WTC11 (cell line): ENCODE measurements at regions not wholly inside any gene's neighbourhood (a gene's known extent, or its start where the extent isn't known, plus 50 kb on each side); places are given as distances from the start of the nearest gene placed in this dataset.

Experiments used
- ATAC-seq: fragments of 200-7000 bp; cut with Tn5 transposase; 2 replicates; pipeline ENCODE4 v1.10.0; 2021; ENCODE audit warnings: mild to moderate bottlenecking, moderate library complexity
- CTCF ChIA-PET: fragments of 300-600 bp; sonication (Branson Sonifier 250); formaldehyde crosslinking; loops from one replicate; lab custom pipeline; 2021; ENCODE audit warnings: antibody characterized with exemption; lab: Charles Lee
- POLR2A ChIA-PET: fragments of 350-600 bp; sonication (Branson Sonifier 250); formaldehyde crosslinking; loops from one replicate; lab custom pipeline; 2021; ENCODE audit warnings: antibody characterized with exemption; lab: Charles Lee
- DNase-seq: peaks from one replicate; pipeline ENCODE4 v3.0.0; 2021; ENCODE audit warnings: low spot score
- H3K27ac Mint-ChIP-seq: 2 replicates; pipeline ENCODE4 v1.8.0; 2021; ENCODE audit warnings: mixed read lengths
- H3K27me3 Mint-ChIP-seq: 2 replicates; pipeline ENCODE4 v1.8.0; 2021; ENCODE audit warnings: low read depth, mild to moderate bottlenecking, moderate library complexity, mixed read lengths
- H3K36me3 Mint-ChIP-seq: 2 replicates; pipeline ENCODE4 v1.8.0; 2021; ENCODE audit warnings: mixed read lengths
- H3K4me1 Mint-ChIP-seq: 2 replicates; pipeline ENCODE4 v1.8.0; 2022; ENCODE audit warnings: mixed read lengths
- H3K4me3 Mint-ChIP-seq: 2 replicates; pipeline ENCODE4 v1.8.0; 2021; ENCODE audit warnings: mild to moderate bottlenecking, moderate library complexity, mixed read lengths
- H3K9me3 Mint-ChIP-seq: 2 replicates; pipeline ENCODE4 v1.8.0; 2021; ENCODE audit warnings: mixed read lengths
- FOXK1 ChIP-seq: sonication (generic); formaldehyde crosslinking; IDR thresholded peaks from 2 replicates; pipeline ENCODE4 v1.8.0; 2022; ENCODE audit warnings: mild to moderate bottlenecking, moderate library complexity, missing genetic modification reagents
- FOXP1 ChIP-seq: sonication (generic); formaldehyde crosslinking; IDR thresholded peaks from 2 replicates; pipeline ENCODE4 v1.8.0; 2022; ENCODE audit warnings: missing genetic modification reagents, mild to moderate bottlenecking, moderate library complexity, borderline replicate concordance
- JAZF1 ChIP-seq: fragments of 250-450 bp; sonication (Bioruptor Pico); IDR thresholded peaks from 2 replicates; pipeline ENCODE4 v1.9.0; 2021; ENCODE audit warnings: moderate library complexity, mild to moderate bottlenecking, inconsistent platforms
- MLX ChIP-seq: sonication (generic); formaldehyde crosslinking; IDR thresholded peaks from 2 replicates; pipeline ENCODE4 v1.8.1; 2023; ENCODE audit warnings: mild to moderate bottlenecking, missing genetic modification reagents, moderate library complexity
- OVOL2 ChIP-seq: fragments of 250-450 bp; sonication (Bioruptor Pico); IDR thresholded peaks from 2 replicates; pipeline ENCODE4 v1.9.0; 2021; ENCODE audit warnings: mild to moderate bottlenecking, borderline replicate concordance
- PREB ChIP-seq: sonication (generic); formaldehyde crosslinking; IDR thresholded peaks from 2 replicates; pipeline ENCODE4 v1.8.1; 2022; ENCODE audit warnings: mild to moderate bottlenecking, missing genetic modification reagents, moderate library complexity, borderline replicate concordance
- SMAD4 ChIP-seq: sonication (generic); formaldehyde crosslinking; IDR thresholded peaks from 2 replicates; pipeline ENCODE4 v1.8.0; 2022; ENCODE audit warnings: mild to moderate bottlenecking, missing genetic modification reagents
- TCF7 ChIP-seq: sonication (generic); formaldehyde crosslinking; IDR thresholded peaks from 2 replicates; pipeline ENCODE4 v1.8.0; 2022; ENCODE audit warnings: mild to moderate bottlenecking, low read depth, missing genetic modification reagents, moderate library complexity
- TEAD1 ChIP-seq: sonication (generic); formaldehyde crosslinking; IDR thresholded peaks from 2 replicates; pipeline ENCODE4 v1.8.0; 2022; ENCODE audit warnings: mild to moderate bottlenecking, missing genetic modification reagents
- TEAD4 ChIP-seq: sonication (generic); formaldehyde crosslinking; IDR thresholded peaks from 2 replicates; pipeline ENCODE4 v1.8.0; 2022; ENCODE audit warnings: mild to moderate bottlenecking, missing genetic modification reagents
- ZBTB21 ChIP-seq: sonication (generic); formaldehyde crosslinking; IDR thresholded peaks from 2 replicates; pipeline ENCODE4 v1.8.1; 2023; ENCODE audit warnings: mild to moderate bottlenecking, missing genetic modification reagents, borderline replicate concordance
- ZNF396 ChIP-seq: fragments of 250-450 bp; sonication (Bioruptor Pico); IDR thresholded peaks from 2 replicates; pipeline ENCODE4 v1.8.0; 2021; ENCODE audit warnings: mild to moderate bottlenecking, moderate library complexity, borderline replicate concordance
- ZNF416 ChIP-seq: fragments of 250-450 bp; sonication (Bioruptor Pico); IDR thresholded peaks from 2 replicates; pipeline ENCODE4 v1.9.0; 2021; ENCODE audit warnings: mild to moderate bottlenecking, inconsistent platforms
- TF ChIP-seq, protein P1 (sequence below): sonication (generic); formaldehyde crosslinking; conservative IDR thresholded peaks from 2 replicates; pipeline ENCODE4 v1.8.1; 2023; ENCODE audit warnings: mild to moderate bottlenecking, low read depth, missing genetic modification reagents, moderate library complexity
- TF ChIP-seq, protein P2 (sequence below): sonication (generic); formaldehyde crosslinking; IDR thresholded peaks from 2 replicates; pipeline ENCODE4 v1.8.1; 2022; ENCODE audit warnings: low read depth, missing genetic modification reagents, borderline replicate concordance
- TF ChIP-seq, protein P3 (sequence below): sonication (generic); formaldehyde crosslinking; IDR thresholded peaks from 2 replicates; pipeline ENCODE4 v1.8.0; 2023; ENCODE audit warnings: missing genetic modification reagents, mild to moderate bottlenecking, borderline replicate concordance
- TF ChIP-seq, protein P4 (sequence below): fragments of 250-450 bp; sonication (Bioruptor Pico); IDR thresholded peaks from 2 replicates; pipeline ENCODE4 v1.8.0; 2021; ENCODE audit warnings: mild to moderate bottlenecking
- TF ChIP-seq, protein P5 (sequence below): sonication (generic); formaldehyde crosslinking; IDR thresholded peaks from 2 replicates; pipeline ENCODE4 v1.8.0; 2023; ENCODE audit warnings: mild to moderate bottlenecking, missing genetic modification reagents

DNA sequence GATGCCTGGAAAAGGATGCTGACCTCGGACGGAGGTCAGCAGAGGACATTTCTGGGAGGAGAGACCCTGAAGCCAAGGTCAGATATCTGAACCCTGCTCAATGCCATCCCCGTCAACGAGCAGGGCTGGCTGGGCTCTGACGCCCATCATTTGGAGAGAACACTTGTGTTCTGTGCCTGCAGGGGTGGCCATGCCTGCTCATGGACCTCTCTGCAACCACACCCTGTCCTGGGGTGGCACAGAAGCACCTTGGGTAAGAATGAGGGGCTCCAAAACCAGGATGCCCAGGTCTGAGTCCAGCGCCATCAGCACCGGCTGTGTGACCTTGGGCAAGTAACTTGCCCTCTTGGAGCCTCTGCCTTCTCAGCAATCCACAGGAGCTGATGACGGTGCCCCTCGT lies 293.7 kb upstream of the FOXF1 start:
- Mint-ChIP-seq H3K27me3 (no peaks in the 10 kb centered on the region; the same call in 1 of the 2 replicates), H3K27ac (no peak overlapping the region), H3K36me3 (no peaks in the 10 kb centered on the region), H3K4me1 (no peaks in the 10 kb centered on the region), H3K4me3 (no peak overlapping the region), H3K9me3 (peaks cover 16% of the 10 kb centered on the region)
- ChIA-PET CTCF (no interaction called here), POLR2A (no interaction called here)
- ATAC-seq, result no peak
- no peak for DNase-seq
- TF ChIP-seq TCF7 (CRISPR knock-in tag), result no peak
- no peak for TF ChIP-seq OVOL2 (CRISPR knock-in tag)
- TF ChIP-seq TEAD4 (CRISPR knock-in tag), result no peak
- TF ChIP-seq, protein P1, sequence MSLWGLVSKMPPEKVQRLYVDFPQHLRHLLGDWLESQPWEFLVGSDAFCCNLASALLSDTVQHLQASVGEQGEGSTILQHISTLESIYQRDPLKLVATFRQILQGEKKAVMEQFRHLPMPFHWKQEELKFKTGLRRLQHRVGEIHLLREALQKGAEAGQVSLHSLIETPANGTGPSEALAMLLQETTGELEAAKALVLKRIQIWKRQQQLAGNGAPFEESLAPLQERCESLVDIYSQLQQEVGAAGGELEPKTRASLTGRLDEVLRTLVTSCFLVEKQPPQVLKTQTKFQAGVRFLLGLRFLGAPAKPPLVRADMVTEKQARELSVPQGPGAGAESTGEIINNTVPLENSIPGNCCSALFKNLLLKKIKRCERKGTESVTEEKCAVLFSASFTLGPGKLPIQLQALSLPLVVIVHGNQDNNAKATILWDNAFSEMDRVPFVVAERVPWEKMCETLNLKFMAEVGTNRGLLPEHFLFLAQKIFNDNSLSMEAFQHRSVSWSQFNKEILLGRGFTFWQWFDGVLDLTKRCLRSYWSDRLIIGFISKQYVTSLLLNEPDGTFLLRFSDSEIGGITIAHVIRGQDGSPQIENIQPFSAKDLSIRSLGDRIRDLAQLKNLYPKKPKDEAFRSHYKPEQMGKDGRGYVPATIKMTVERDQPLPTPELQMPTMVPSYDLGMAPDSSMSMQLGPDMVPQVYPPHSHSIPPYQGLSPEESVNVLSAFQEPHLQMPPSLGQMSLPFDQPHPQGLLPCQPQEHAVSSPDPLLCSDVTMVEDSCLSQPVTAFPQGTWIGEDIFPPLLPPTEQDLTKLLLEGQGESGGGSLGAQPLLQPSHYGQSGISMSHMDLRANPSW, result no peak
- TF ChIP-seq TEAD1 (CRISPR knock-in tag), result no peak
- TF ChIP-seq, protein P2, sequence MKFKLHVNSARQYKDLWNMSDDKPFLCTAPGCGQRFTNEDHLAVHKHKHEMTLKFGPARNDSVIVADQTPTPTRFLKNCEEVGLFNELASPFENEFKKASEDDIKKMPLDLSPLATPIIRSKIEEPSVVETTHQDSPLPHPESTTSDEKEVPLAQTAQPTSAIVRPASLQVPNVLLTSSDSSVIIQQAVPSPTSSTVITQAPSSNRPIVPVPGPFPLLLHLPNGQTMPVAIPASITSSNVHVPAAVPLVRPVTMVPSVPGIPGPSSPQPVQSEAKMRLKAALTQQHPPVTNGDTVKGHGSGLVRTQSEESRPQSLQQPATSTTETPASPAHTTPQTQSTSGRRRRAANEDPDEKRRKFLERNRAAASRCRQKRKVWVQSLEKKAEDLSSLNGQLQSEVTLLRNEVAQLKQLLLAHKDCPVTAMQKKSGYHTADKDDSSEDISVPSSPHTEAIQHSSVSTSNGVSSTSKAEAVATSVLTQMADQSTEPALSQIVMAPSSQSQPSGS (CRISPR knock-in tag), result no peak
- TF ChIP-seq FOXP1 (CRISPR knock-in tag), result no peak
- no peak for TF ChIP-seq PREB (CRISPR knock-in tag)
- no peak for TF ChIP-seq SMAD4
- TF ChIP-seq ZNF416, result no peak
- TF ChIP-seq, protein P3, sequence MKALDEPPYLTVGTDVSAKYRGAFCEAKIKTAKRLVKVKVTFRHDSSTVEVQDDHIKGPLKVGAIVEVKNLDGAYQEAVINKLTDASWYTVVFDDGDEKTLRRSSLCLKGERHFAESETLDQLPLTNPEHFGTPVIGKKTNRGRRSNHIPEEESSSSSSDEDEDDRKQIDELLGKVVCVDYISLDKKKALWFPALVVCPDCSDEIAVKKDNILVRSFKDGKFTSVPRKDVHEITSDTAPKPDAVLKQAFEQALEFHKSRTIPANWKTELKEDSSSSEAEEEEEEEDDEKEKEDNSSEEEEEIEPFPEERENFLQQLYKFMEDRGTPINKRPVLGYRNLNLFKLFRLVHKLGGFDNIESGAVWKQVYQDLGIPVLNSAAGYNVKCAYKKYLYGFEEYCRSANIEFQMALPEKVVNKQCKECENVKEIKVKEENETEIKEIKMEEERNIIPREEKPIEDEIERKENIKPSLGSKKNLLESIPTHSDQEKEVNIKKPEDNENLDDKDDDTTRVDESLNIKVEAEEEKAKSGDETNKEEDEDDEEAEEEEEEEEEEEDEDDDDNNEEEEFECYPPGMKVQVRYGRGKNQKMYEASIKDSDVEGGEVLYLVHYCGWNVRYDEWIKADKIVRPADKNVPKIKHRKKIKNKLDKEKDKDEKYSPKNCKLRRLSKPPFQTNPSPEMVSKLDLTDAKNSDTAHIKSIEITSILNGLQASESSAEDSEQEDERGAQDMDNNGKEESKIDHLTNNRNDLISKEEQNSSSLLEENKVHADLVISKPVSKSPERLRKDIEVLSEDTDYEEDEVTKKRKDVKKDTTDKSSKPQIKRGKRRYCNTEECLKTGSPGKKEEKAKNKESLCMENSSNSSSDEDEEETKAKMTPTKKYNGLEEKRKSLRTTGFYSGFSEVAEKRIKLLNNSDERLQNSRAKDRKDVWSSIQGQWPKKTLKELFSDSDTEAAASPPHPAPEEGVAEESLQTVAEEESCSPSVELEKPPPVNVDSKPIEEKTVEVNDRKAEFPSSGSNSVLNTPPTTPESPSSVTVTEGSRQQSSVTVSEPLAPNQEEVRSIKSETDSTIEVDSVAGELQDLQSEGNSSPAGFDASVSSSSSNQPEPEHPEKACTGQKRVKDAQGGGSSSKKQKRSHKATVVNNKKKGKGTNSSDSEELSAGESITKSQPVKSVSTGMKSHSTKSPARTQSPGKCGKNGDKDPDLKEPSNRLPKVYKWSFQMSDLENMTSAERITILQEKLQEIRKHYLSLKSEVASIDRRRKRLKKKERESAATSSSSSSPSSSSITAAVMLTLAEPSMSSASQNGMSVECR (CRISPR knock-in tag), result no peak
- TF ChIP-seq ZNF396 (CRISPR knock-in tag), result no peak
- TF ChIP-seq JAZF1 (CRISPR knock-in tag), result no peak
- TF ChIP-seq, protein P4, sequence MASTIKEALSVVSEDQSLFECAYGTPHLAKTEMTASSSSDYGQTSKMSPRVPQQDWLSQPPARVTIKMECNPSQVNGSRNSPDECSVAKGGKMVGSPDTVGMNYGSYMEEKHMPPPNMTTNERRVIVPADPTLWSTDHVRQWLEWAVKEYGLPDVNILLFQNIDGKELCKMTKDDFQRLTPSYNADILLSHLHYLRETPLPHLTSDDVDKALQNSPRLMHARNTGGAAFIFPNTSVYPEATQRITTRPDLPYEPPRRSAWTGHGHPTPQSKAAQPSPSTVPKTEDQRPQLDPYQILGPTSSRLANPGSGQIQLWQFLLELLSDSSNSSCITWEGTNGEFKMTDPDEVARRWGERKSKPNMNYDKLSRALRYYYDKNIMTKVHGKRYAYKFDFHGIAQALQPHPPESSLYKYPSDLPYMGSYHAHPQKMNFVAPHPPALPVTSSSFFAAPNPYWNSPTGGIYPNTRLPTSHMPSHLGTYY (CRISPR knock-in tag), result no peak
- TF ChIP-seq ZBTB21 (CRISPR knock-in tag), result no peak
- TF ChIP-seq, protein P5, sequence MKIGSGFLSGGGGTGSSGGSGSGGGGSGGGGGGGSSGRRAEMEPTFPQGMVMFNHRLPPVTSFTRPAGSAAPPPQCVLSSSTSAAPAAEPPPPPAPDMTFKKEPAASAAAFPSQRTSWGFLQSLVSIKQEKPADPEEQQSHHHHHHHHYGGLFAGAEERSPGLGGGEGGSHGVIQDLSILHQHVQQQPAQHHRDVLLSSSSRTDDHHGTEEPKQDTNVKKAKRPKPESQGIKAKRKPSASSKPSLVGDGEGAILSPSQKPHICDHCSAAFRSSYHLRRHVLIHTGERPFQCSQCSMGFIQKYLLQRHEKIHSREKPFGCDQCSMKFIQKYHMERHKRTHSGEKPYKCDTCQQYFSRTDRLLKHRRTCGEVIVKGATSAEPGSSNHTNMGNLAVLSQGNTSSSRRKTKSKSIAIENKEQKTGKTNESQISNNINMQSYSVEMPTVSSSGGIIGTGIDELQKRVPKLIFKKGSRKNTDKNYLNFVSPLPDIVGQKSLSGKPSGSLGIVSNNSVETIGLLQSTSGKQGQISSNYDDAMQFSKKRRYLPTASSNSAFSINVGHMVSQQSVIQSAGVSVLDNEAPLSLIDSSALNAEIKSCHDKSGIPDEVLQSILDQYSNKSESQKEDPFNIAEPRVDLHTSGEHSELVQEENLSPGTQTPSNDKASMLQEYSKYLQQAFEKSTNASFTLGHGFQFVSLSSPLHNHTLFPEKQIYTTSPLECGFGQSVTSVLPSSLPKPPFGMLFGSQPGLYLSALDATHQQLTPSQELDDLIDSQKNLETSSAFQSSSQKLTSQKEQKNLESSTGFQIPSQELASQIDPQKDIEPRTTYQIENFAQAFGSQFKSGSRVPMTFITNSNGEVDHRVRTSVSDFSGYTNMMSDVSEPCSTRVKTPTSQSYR (CRISPR knock-in tag), result no peak
- no peak for TF ChIP-seq FOXK1
- no peak for TF ChIP-seq MLX (CRISPR knock-in tag)
